Activated T-cell treated with anti-CD3 and anti-CD28 coated beads for 24 hours (primary cell): ENCODE measurements at regions not wholly inside any gene's neighbourhood (a gene's known extent, or its start where the extent isn't known, plus 50 kb on each side); places are given as distances from the start of the nearest gene placed in this dataset.

ENCODE experiments used
- DNase-seq: peaks from one replicate; pipeline ENCODE4 v3.0.0-alpha.2; 2020; ENCODE audit warnings: low read depth

DNA sequence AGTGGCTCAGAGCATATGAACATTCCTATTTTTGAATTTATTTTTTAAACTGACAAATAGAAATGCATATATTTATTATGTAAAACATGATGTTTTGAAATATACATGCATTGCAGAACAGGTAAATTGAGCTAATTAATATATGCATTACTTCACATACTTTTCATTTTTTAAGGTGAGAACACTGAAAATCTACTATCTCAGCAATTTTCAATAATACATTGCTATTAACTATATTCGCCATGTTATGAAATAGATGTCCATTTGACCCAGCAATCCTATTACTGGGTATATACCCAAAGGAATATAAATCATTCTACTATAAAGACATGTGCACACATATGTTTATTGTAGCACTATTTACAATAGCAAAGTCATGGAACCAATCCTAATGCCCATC is 717.7 kb upstream of the PIK3C3 start:
- DNase-seq, result no peak

DNA sequence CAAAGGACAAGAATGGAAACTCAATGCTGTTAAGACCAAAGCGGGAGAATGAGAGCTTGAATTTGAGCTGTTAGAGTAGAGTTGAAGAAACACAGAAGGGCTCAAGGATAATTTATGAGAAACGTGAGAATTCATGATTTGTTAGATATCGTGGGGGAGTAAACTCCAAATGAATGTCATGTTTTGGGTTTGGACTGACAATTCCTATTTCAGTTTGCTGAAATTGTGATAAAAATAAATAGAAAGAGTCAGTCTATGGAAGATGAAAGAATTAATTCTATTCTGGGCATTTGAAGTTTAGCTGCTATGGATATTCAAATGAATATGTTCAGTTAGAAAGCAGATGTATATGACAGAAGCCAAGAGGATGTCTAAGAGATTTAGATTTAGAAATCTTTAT is 723.4 kb upstream of the PIK3C3 start:
- DNase-seq, result no peak

DNA sequence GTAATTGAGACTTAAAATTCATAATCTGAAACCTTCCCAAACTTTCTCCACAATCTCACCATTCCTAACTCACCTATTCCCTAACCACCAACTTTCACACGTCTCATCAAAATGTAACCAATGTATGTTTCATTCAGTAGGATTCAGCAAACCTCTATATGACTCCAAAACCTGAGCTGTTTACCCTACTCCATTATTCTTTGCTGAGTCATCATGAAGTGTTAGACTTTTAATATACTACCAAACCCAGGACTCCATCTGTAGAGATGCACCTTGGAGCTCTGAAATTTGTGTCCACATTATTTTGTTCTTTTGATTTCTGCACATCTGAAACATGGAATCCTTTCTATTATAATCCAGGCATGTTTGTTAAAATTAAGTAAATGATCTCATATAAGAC is 727.0 kb upstream of the PIK3C3 start:
- DNase-seq, result no peak

DNA sequence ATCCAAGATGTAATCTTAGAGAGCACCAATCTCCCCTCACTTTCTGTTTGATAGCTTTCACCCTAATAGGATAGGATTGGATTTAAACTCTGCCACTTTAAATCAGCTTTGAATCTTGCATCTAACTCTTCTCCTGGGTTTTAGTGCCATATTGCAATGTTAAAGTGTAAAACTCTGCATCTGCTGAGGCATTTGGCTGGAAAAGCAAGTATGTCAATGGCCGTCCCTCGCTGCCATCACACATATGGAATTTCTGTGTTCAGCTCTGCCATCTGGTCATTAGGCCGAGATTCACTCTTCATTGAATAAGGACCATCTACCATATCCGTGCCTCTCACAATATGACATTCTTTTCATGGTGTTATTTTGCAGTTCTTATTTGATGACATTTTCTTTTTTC is 728.1 kb upstream of the PIK3C3 start:
- DNase-seq, result no peak

DNA sequence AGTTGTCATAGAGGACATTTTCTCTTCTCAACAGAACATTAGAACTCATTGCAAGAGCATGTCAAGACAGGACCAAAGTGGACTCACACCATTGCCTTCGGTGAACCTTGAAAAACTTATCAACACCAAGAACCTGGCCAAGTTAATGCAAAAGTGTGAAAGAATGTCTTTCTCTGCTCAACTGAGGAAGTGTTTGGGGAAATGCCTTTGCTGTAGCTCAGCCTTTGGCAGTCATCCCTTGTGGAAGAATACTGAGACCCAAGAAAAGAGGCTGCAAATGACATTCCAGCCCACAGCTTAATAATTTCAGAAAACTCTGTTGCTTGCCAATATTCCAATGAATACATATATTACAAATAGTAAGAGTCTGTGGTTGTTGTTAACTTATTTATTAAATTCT is 728.8 kb upstream of the PIK3C3 start:
- DNase-seq, result no peak

DNA sequence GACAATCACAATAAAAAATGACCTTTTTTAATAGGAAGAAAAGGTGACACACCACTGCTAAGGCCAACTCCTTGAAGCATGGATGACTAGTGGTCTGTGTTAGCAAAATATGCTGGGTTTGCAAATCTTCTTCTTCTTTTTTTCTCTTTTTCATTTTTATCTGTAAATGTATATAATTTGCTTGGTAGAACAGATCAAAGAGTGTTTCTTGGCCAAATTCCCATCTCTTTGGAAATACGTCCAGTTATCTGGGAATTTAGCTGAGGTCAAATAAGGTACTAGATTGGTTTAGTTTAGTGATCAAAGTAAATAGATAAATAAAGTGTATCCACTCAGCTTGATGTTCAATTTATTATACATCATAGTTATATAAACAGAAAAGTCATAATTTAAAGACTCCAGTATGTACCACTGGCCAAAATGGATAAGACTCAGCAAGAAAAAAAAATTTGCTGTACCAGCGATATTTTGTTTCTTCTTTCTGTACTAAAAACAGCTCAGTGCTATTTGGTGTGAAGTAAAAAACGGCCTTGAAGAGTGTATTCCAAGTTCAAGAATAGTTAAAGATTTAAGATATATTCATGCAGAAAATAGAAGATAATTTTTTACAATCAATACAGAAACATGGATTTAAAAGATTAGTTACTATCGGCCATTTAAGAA is 738.6 kb upstream of the PIK3C3 start:
- no peak for DNase-seq

DNA sequence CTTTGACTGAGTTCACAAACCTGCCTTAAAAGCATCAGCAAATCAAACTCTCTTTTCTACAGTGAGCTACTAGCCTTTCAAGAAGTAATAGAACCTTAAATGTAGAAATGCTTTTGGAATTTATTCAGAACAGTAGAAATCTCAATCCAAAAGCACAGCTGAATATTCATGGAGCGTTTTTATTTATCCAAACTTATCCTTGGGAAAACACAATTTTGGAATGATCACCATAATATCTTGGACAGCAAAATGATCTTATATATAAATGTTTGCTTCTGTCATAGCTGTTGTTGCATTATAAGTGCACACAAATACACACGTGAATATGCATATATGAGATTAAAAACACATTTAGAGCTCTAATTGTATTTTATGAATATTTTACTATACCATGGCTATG is 747.3 kb upstream of the PIK3C3 start:
- DNase-seq, result no peak

DNA sequence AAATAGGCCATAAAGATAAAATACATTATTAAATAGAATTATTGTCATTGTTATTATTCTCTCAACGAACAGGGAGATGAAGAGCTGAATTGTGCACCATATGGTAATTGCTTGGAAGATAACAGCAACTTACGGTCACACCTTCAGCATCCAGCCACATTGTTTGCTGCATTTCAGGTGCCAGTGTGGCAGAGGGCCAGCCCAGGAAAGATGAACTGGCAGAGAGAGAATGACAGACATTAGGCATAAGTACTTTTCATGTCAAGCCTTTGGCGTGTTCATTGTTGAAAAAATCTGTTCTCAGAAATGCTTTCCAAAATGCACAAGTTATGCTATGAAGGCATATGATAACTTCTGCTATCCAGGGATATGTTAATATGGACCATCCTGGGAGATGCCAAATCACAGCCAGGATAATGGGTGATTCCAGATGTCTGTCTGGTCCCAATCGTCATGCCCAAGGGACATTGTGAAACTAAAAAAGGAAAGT is 748.6 kb upstream of the PIK3C3 start:
- no peak for DNase-seq

DNA sequence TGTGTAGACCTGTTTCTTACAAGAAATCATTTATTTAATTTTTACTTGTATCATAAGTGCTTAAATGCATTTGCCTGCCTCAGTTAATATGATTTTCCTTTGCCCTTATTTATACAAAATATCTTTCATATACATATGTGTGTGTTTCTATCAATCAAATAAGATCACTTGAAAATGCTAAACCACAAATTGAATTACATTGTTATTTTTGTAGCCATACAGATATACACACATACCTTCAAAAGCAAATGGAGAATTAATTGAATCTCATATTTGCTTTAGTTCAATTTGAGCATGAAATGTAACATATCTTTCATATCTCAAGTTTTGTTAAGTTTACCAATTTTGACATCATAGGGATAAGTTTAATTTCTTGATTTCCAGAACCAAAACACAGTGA is 755.8 kb upstream of the PIK3C3 start:
- no peak for DNase-seq

DNA sequence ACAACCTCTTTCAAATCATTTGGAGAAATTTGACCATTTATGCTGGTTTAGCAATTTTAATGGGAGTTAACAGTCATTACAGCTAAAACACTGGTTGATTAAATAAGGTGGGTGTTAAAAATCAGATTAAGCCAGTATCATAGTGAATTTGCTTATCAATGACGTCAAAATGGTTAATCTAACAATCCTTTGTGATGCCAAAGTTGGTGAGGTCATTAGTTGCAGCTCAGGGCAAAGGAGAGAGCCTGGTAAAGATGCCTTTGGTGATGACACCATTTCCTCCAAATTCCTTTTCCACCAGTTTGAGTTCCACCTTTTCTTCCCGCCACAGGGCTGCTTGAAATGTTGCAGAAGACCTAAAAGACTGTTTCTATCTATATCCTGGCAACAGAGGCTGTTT is 757.1 kb upstream of the PIK3C3 start:
- DNase-seq, result no peak

DNA sequence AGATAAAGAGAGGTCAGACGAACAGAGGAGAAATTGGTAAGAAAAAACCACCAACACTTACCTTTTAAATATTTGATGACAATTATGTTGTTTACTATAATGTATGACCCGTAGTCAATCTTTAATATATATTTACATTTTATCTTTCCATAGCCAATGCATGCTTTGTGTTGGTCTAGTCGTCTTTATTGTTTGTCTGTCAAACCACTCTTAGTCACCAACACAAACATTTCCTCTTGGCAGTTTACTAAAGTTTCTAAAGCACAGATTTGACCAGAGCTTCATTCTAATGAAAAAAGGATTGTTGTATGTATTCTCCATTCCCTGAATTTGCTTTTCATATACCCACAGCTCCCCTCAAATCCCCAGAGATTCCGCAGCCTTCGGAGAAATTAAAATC is 784.7 kb upstream of the PIK3C3 start:
- DNase-seq, result no peak

DNA sequence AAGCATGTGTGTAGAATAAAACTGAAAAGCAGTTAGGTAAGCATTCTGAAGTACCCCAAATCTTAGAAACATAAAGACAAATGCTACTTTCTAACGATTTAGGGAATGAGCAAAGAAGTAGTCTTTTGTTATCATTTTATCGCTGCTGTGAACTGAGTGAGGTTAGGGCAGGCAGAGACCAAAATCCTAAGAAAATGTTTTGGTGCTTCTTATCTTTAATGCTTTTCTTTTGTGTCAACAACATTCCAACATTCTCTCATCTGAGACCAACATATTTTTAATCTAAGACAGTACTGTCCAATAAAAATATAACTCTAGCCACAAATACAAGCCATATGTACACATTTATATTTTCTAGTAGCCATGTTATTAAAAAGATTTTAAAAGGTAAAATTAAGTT is 789.4 kb upstream of the PIK3C3 start:
- no peak for DNase-seq

DNA sequence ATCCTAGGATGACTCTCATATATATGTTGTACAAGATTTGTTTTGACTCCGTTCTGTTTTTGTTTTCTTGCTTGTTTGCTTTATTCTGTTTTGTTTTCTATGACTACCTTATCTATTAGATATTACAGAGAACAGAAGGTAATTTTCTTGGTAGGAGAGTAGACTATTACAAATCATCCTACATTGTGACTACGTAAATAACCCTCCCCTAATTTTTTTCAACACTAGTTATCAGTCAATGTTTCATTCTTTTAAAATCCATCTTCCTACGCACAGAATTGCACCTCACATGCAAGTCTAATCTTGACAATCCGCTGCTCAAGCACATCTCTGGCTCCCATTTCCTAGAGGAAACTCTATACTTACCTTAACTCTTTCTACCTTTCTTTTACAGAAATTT is 792.3 kb upstream of the PIK3C3 start:
- DNase-seq, result no peak

DNA sequence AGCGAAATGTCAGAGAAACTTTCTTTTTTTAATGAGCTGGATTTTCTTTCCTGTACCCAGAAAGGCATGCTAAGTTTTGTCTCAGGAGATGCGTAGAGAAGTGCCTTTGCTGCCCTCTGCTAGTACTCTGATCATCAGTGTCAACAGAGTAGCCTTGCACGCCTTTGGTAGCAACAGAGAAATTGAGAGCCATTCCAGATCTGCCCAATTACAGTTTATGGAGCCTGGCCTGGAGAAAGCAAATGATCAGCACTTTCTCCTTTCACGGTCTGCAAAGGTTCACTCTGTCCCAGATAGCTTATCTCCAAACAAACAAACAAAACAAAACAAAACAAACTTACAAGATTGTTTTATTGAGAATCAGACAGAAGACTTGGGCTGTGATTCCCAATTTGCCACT is 792.8 kb upstream of the PIK3C3 start:
- no peak for DNase-seq

DNA sequence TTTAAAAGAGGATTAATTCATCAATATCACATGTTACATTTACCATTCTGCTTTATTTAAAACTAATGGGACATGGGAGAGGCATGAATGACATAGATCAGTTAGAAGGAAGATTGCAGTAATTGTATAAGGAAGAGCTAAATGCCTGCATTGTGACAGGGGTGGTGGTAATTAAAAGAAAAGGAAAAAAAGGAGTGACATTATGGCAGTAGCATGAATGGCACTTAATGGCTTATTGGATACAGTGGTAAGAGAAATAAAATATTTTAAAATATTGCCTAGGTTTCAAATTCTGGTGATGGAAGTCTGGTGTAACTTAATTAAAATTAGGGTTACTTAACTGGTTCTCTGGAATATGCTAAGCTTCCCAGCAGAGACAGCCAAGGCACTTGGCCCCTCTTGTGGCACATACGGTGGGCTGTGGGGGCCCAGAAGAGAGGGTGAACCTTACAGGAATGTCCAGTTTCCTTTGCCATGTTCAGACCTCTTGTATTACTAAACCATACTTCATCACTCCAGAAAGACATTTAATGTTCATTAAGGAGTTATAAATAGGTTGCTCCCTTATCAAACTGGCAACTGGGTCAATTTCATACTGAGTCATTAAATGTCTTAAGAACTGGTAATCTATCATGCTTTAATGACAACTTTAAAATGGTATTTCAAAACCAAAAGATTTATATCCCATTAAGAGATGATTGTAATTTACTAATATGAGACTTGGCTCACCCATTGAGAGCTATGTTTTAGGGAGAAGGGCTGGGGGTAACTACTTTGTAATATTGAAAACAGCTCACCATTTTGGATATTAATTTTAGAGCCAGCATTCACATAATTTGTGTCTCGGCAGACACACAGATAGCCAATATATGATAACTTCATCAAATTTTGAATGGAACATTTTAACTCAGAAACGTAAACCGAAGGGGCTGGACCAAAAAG is 798.9 kb upstream of the PIK3C3 start:
- DNase-seq, result no peak

DNA sequence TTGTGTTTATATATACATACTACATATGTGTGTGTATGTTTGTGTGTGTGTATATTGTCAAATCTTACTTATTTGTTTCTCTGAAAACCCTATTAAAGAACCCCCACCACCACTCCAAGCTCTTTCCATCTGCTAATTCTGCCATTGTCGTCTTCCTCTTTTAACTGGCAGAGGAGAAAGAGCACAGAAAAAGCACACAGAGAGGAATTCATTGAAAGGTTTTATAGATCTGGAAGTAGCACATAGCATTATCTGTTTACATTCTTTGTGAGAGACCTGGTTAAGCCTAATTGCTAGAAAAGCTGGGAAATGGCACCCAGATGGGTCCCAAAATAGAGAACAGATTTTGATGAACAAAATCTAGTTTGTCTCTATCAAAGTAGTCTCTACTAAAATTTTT is 800.0 kb upstream of the PIK3C3 start:
- no peak for DNase-seq

DNA sequence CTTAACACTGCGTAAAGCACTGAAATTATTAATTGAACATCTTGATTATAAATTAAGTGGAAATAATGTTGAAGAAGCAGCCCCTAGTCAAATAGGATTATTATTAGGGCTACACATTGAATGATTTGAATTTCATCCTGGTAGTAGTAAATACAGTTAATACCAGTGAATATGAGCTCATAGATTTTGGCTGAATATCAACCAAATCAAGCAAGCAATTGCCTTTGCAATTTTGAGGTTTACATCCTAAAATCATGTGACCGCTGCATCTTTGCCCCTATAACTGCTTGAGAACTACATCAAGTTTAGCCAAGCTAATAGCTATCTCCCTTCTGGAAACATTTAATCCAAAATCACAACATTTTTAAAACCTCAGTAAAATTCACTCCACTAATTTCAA is 801.2 kb upstream of the PIK3C3 start:
- DNase-seq, result no peak

DNA sequence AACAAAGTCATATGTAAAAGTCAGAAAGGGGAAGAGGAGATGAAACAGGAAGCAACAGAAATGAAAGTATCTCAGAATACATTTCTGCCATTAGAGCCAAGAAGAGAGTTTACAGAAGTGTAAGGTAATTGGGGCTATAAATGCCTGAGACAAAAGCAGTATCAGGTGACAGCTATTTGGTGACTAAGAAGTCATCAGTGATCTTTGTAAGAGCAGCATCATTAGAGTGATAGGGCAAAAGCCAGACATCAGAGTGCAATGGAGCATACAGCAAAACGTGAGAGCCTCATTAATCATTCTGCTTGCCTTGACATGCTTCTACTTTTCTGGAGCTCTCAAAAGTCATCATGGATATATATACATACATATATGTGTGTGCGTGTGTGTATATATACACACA is 804.7 kb upstream of the PIK3C3 start:
- DNase-seq, result no peak

DNA sequence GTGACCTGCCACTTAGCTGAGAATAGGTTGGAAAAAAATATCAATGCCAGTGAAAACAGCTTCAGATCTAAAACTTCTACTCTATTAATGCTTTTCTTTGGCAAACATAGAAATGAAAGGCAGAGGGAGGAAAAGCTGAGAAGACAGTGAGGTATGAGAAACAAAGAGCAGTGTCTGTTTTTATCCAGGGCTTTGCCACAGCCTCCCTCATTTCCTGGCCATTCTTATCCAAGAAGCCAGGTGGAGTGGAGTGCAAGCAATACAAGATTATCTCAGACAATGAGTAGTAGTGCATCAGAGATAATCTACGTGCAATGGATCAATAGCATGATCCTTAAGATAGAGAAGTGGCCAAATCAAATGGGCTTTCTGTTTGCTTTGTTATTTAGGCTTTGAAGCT is 808.7 kb upstream of the PIK3C3 start:
- DNase-seq, result no peak

DNA sequence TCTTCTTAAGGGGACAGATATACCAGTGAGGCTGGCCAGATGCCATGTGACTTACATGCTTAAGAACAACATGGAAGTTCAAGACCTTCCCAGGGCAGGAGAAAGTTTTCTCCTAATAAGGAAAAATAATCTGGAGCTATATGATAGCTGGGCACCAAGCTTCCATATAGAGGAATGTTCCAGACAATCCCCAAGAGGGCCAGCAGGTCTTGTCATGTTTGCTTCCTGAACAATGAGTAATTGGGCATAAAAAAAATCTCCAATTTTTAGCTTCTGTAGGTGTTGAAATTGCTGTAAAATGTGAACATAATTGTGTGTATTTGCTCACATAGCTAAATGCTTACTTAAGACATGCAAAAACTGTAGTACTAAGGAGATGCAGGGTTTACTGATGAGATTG is 809.5 kb upstream of the PIK3C3 start:
- DNase-seq, result no peak

DNA sequence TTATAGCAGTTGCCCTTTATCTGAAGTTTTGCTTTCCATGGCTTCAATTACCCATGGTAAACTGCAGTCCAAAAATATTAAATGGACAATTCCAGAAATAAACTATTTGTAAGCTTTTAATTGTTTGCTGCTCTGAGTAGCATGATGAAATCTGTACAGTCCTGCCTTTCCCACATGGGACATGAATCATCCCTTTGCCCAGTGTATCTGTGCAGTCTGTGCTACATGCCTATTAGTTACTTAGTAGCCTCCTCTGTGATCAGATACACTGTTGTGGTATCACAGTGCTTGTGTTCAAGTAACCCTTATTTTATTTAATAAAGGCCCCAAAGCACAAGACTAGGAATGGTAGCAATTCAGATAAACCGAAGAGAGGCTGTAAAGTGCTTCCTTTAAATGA is 810.6 kb upstream of the PIK3C3 start:
- DNase-seq, result no peak

DNA sequence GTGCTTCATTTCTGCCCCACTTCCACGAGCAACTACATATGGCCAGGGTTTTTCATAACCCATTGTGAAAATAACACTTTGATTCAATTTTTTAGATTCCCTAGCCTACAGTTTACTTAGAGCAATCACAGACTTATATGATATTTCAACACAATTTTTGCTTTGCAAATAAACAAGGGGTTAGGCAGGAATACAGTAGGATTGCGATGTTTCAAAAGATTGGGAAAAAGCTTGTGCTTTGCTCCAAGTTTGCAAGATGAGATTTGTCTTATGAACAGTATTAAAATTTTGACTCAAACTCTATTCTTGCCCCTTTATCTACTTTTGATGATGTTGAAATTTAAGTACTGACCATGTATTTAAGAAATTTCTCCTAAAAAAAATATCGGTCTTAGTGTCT is 814.5 kb upstream of the PIK3C3 start:
- DNase-seq, result no peak

DNA sequence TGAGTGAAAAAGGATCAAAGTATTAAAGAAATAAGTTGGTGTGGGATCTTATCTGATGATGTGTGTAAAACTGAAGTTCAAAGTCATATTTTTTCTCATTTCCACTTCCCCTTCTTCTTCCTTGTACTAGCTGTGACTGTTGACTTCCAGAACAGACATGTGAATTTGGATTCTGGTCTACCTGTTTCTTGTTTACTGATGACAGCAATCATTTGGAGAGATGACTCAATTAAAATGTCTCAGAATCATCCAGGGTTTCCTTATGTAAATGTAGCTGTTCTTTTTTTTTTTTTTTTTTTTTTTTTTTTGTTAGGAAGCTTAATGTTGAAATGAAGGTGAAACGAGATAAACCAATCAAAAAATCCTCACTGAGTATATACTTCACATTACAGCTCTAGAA is 819.9 kb upstream of the PIK3C3 start:
- no peak for DNase-seq

DNA sequence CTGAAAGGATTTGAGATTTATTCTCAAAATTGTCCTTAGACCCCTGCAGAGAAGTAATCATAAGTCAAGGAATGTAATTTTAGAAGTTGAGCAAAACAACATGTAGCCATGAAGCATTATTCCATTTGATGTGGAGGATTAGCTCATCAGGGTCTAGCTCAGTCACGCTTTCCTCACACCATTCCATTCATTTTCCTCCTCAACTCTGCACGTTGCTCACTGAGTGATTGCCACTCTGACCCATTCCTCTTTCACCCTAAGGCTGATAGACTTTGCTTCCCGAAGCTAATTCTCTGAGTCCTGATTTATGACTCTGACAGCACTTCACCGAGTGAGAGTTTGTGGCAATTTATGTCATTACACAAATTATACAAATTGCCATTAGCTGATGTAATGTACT is 820.6 kb upstream of the PIK3C3 start:
- DNase-seq, result no peak
